IMR-90 (cell line): ENCODE measurements at regions not wholly inside any gene's neighbourhood (a gene's known extent, or its start where the extent isn't known, plus 50 kb on each side); places are given as distances from the start of the nearest gene placed in this dataset.
"Not testable (repeated sequence)": the region's sequence is repeated elsewhere in the genome, so short reads cannot be mapped to it uniquely, and the experiment has no call there.

Experiments used
- ATAC-seq: fragments of 200-7000 bp; cut with Tn5 transposase; 2 replicates; pipeline ENCODE4 v1.9.1; 2020; ENCODE audit warnings: low read depth, mild to moderate bottlenecking, moderate library complexity
- BruUV-seq: library from RNA; stranded (reverse); fragments of 400-500 nt; replicated peaks from 2 replicates; lab custom pipeline; 2021; lab: Mats Ljungman, UMichigan
- CTCF ChIA-PET: fragments of 300-600 bp; formaldehyde crosslinking; extraction: SDS; loops from one replicate; lab custom pipeline; 2021; ENCODE audit warnings: antibody characterized with exemption; lab: Yijun Ruan, JAX
- POLR2A ChIA-PET: fragments of 300-600 bp; sonication (Branson Sonifier 250); formaldehyde crosslinking; loops from one replicate; lab custom pipeline; 2022; ENCODE audit warnings: antibody characterized with exemption; ENCODE audit not compliant: unreplicated experiment; lab: Charles Lee
- DNase-seq: peaks from one replicate; pipeline ENCODE4 v3.0.0; 2013
- H2AFZ ChIP-seq: replicated peaks from 2 replicates; pipeline ENCODE3; 2013; ENCODE audit warnings: low read length, mild to moderate bottlenecking; ENCODE audit not compliant: poor library complexity
- H2AK5ac ChIP-seq: 2 replicates; pipeline ENCODE4 v1.6.1; 2013; ENCODE audit warnings: low read depth, low read length, inconsistent platforms
- H2AK9ac ChIP-seq: replicated peaks from 2 replicates; pipeline ENCODE3; 2013; ENCODE audit warnings: mild to moderate bottlenecking, low read depth, low read length, moderate library complexity; ENCODE audit not compliant: poor library complexity
- H2BK120ac ChIP-seq: 2 replicates; pipeline ENCODE4 v1.6.1; 2013; ENCODE audit warnings: low read depth, low read length, inconsistent platforms
- H2BK15ac ChIP-seq: 3 replicates; pipeline ENCODE4 v1.6.1; 2013; ENCODE audit warnings: low read depth, low read length, inconsistent platforms
- H2BK20ac ChIP-seq: 2 replicates; pipeline ENCODE4 v1.6.1; 2013; ENCODE audit warnings: low read depth, mild to moderate bottlenecking, inconsistent platforms, low read length, moderate library complexity
- H2BK5ac ChIP-seq: 2 replicates; pipeline ENCODE4 v1.6.1; 2013; ENCODE audit warnings: mild to moderate bottlenecking, low read depth, low read length, inconsistent platforms; ENCODE audit not compliant: poor library complexity, severe bottlenecking
- H3K14ac ChIP-seq: replicated peaks from 2 replicates; pipeline ENCODE4 v1.6.1; 2013; ENCODE audit warnings: low read depth, low read length, inconsistent platforms
- H3K18ac ChIP-seq: 2 replicates; pipeline ENCODE4 v1.6.1; 2013; ENCODE audit warnings: low read depth, low read length, control low read depth
- H3K23ac ChIP-seq: 2 replicates; pipeline ENCODE4 v1.6.1; 2013; ENCODE audit warnings: low read depth, low read length, inconsistent platforms
- H3K27ac ChIP-seq: 2 replicates; pipeline ENCODE4 v1.5.1; 2013; ENCODE audit warnings: mild to moderate bottlenecking, control low read depth, low read length; ENCODE audit not compliant: insufficient read depth
- H3K27me3 ChIP-seq: 2 replicates; pipeline ENCODE4 v1.6.1; 2013; ENCODE audit warnings: low read length; ENCODE audit not compliant: control insufficient read depth, insufficient read depth
- H3K36me3 ChIP-seq: 2 replicates; pipeline ENCODE4 v1.6.1; 2013; ENCODE audit warnings: low read length, mixed read lengths; ENCODE audit not compliant: control insufficient read depth, insufficient read depth
- H3K4ac ChIP-seq: 2 replicates; pipeline ENCODE4 v1.6.1; 2013; ENCODE audit warnings: low read depth, low read length, inconsistent platforms
- H3K4me1 ChIP-seq: 2 replicates; pipeline ENCODE4 v1.6.1; 2013; ENCODE audit warnings: low read length, mixed read lengths; ENCODE audit not compliant: control insufficient read depth, insufficient read depth
- H3K4me2 ChIP-seq: 2 replicates; pipeline ENCODE4 v1.6.1; 2013; ENCODE audit warnings: low read depth, mild to moderate bottlenecking, control low read depth, low read length, moderate library complexity
- H3K4me3 ChIP-seq: 2 replicates; pipeline ENCODE4 v1.5.1; 2013; ENCODE audit warnings: low read depth, mild to moderate bottlenecking, control low read depth, low read length, moderate library complexity; ENCODE audit not compliant: insufficient read depth
- H3K56ac ChIP-seq: 2 replicates; pipeline ENCODE4 v1.6.1; 2013; ENCODE audit warnings: low read length, inconsistent platforms; ENCODE audit not compliant: insufficient read depth; ENCODE audit errors: extremely low read depth
- H3K79me1 ChIP-seq, 2 experiments: 2 replicates each; pipeline ENCODE4 v1.6.1; 2013; ENCODE audit warnings: low read length in 2 of 2, inconsistent platforms in 1 of 2, low read depth in 1 of 2
- H3K9ac ChIP-seq: 2 replicates; pipeline ENCODE4 v1.6.1; 2013; ENCODE audit warnings: low read depth, low read length, control low read depth
- H3K9me1 ChIP-seq: 2 replicates; pipeline ENCODE4 v1.6.1; 2013; ENCODE audit warnings: low read length, inconsistent platforms; ENCODE audit not compliant: insufficient read depth
- H3K9me3 ChIP-seq: 2 replicates; pipeline ENCODE4 v1.6.1; 2013; ENCODE audit warnings: low read length; ENCODE audit not compliant: control insufficient read depth, insufficient read depth
- H4K20me1 ChIP-seq: 2 replicates; pipeline ENCODE4 v1.6.1; 2013; ENCODE audit warnings: low read length, inconsistent platforms; ENCODE audit not compliant: insufficient read depth
- H4K5ac ChIP-seq: 2 replicates; pipeline ENCODE4 v1.6.1; 2013; ENCODE audit warnings: mild to moderate bottlenecking, low read depth, low read length, control low read depth
- H4K8ac ChIP-seq, 2 experiments: 2 replicates each; pipeline ENCODE4 v1.6.1; 2013; ENCODE audit warnings: low read depth in 2 of 2, low read length in 2 of 2, control low read depth in 1 of 2, inconsistent platforms in 1 of 2
- H4K91ac ChIP-seq: 2 replicates; pipeline ENCODE4 v1.6.1; 2013; ENCODE audit warnings: low read depth, low read length, inconsistent platforms; ENCODE audit not compliant: insufficient read depth
- WGBS, 2 experiments: methylation state at CpG; one replicate each; pipeline versions ENCODE4 v1.1.5 to v1.1.7; 2013; ENCODE audit warnings: missing lambda C conversion rate in 2 of 2; ENCODE audit not compliant: insufficient read length in 1 of 2; ENCODE audit errors: extremely low coverage in 2 of 2; 5-methylcytosine and 5-hydroxymethylcytosine counted together
- dilution Hi-C: fragments of 300-500 bp; cut with HindIII; formaldehyde crosslinking; loops from one replicate; pipeline ENCODE4 v1.14.3; 2018; ENCODE audit warnings: low sequenced_read_pairs; ENCODE audit not compliant: unreplicated experiment
- in situ Hi-C: fragments of 300-500 bp; cut with MboI; formaldehyde crosslinking; loops from 3 replicates; pipeline ENCODE4 v1.14.3; 2019; ENCODE audit warnings: low sequenced_read_pairs, inconsistent platforms, mixed read lengths
- intact Hi-C: fragments of 100-400 bp; cut with micrococcal nuclease; formaldehyde crosslinking; loops from 2 replicates; pipeline ENCODE4 v1.10.0; 2022

DNA sequence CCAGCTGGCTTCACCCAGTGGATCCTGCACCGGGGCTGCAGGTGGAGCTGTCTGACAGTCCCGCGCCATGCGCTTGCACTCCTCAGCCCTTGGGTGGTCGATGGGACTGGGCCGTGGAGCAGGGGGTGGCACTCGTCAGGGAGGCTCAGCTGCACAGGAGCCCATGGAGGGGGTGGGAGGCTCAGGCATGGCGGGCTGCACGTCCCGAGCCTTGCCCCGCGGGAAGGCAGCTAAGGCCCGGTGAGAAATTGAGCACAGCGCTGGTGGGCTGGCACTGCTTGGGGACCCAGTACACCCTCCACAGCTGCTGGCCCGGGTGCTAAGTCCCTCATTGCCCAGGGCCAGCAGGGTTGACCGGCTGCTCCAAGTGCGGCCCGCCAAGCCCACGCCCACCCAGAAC lies 97.0 kb upstream of the GPR6 start:
- H3K79me1 ChIP-seq, dilution Hi-C loops, H3K56ac ChIP-seq, H3K27me3 ChIP-seq, H3K18ac ChIP-seq, H4K8ac ChIP-seq, H3K9ac ChIP-seq, H3K23ac ChIP-seq, H2AK5ac ChIP-seq, DNase-seq, BruUV-seq, in situ Hi-C loops, H4K5ac ChIP-seq, H3K27ac ChIP-seq, H3K9me3 ChIP-seq, H3K14ac ChIP-seq, H3K4me1 ChIP-seq, POLR2A ChIA-PET, H3K4ac ChIP-seq, H4K20me1 ChIP-seq, intact Hi-C loops, H2BK5ac ChIP-seq, H3K4me2 ChIP-seq, H2AFZ ChIP-seq, H3K9me1 ChIP-seq, H2BK15ac ChIP-seq, H3K4me3 ChIP-seq, H4K91ac ChIP-seq, CTCF ChIA-PET, ATAC-seq, H2BK120ac ChIP-seq, H2BK20ac ChIP-seq, H3K36me3 ChIP-seq, H2AK9ac ChIP-seq: not testable (repeated sequence)
- 84% methylated on average over 7 of the region's 19 CpGs; no CpG with 5 or more reads in 1 of the 2 experiments for WGBS, 2 experiments

DNA sequence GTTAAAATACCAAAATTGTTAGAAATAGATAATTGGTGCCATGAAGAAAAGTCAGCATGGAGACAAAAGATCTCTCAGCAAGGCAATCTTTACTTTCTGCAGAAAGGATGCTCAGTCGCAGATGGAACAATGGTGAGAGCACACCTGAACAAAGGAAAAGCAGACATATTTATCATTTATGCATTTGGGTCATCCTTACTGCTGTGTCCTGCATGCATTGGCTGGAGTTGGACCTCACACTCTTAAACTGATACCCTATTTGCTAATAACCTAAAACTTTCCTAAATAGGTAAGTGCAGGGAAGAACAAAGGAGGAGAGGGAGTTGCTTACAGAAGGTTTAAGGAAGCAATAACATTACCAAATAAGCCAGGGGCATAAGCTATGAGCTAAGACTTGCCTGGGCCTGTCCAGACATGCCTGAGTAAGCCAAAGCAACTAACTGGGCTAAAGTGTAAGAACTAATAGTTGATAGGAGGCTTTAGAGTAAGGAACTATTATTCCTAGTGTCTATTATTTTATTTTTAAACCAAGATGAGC lies 96.1 kb upstream of the GPR6 start:
- Histone ChIP-seq H4K8ac (peak overlapping the region; percentile 47 to 96; a peak in 3 of 4 replicates), H3K4ac (peak overlapping the region; percentile 86; the same call in 1 of the 2 replicates), H3K18ac (peak overlapping the region; percentile 100), H4K5ac (peak overlapping the region; percentile 100), H3K23ac (peak overlapping the region; percentile 91; the same call in 1 of the 2 replicates), H3K27ac (peak overlapping the region; percentile 74; the same call in 1 of the 2 replicates), H2BK120ac (peak overlapping the region; percentile 95), H2BK5ac (peak overlapping the region; percentile 97), H2BK20ac (peak overlapping the region; percentile 94), H4K91ac (peak overlapping the region; percentile 70), H2BK15ac (0 out of 3 replicates have a peak overlapping the region, but pooled peaks have one; percentile 62), H2AK5ac (peak overlapping the region; percentile 82), H3K14ac (peak overlapping the region; percentile 89)
- H3K27me3 ChIP-seq, H3K4me2 ChIP-seq, H3K9me1 ChIP-seq, H3K56ac ChIP-seq, H2AK9ac ChIP-seq, BruUV-seq, H3K36me3 ChIP-seq, H4K20me1 ChIP-seq, in situ Hi-C loops, ATAC-seq, CTCF ChIA-PET, intact Hi-C loops, H3K4me1 ChIP-seq, POLR2A ChIA-PET, H3K4me3 ChIP-seq, H2AFZ ChIP-seq, H3K9me3 ChIP-seq, dilution Hi-C loops, H3K79me1 ChIP-seq, H3K9ac ChIP-seq: not testable (repeated sequence)
- peak; percentile 45 for DNase-seq
- WGBS, 2 experiments = no CpG with 5 or more reads among the region's 1 CpG
